ENCODE measurements at regions not wholly inside any gene's neighbourhood (a gene's known extent, or its start where the extent isn't known, plus 50 kb on each side); places are given as distances from the start of the nearest gene placed in this dataset.

- no peaks in the 10 kb centered on the region for H3K4me1 ChIP-seq (ENCODE audit: insufficient read depth, low read length)
- H3K36me3 ChIP-seq (ENCODE audit: insufficient read depth, low read length): no peaks in the 10 kb centered on the region
- no peaks in the 10 kb centered on the region for H3K79me2 ChIP-seq (ENCODE audit: insufficient read depth, low read length)
- H3K4me3 ChIP-seq (ENCODE audit: insufficient read depth, low read length): no peak overlapping the region
- TF ChIP-seq, protein P1, sequence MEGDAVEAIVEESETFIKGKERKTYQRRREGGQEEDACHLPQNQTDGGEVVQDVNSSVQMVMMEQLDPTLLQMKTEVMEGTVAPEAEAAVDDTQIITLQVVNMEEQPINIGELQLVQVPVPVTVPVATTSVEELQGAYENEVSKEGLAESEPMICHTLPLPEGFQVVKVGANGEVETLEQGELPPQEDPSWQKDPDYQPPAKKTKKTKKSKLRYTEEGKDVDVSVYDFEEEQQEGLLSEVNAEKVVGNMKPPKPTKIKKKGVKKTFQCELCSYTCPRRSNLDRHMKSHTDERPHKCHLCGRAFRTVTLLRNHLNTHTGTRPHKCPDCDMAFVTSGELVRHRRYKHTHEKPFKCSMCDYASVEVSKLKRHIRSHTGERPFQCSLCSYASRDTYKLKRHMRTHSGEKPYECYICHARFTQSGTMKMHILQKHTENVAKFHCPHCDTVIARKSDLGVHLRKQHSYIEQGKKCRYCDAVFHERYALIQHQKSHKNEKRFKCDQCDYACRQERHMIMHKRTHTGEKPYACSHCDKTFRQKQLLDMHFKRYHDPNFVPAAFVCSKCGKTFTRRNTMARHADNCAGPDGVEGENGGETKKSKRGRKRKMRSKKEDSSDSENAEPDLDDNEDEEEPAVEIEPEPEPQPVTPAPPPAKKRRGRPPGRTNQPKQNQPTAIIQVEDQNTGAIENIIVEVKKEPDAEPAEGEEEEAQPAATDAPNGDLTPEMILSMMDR (IDR thresholded peaks at IDR 0.05; ENCODE audit: extremely low read depth, low read depth, low read length): no peak
- no peak overlapping the region for H3K27ac ChIP-seq (ENCODE audit: low read depth, low read length)
- H3K9me3 ChIP-seq (ENCODE audit: low read depth, low read length): no peaks in the 10 kb centered on the region
- DNase-seq (ENCODE audit: insufficient read length, low spot score, missing footprints): no peak
- no peaks in the 10 kb centered on the region for H4K20me1 ChIP-seq (ENCODE audit: insufficient read depth, low read length)
- H3K27me3 ChIP-seq (ENCODE audit: insufficient read depth, low read length): no peaks in the 10 kb centered on the region
- no peak overlapping the region for H2AFZ ChIP-seq (ENCODE audit: low read length)
- no peak overlapping the region for H3K4me2 ChIP-seq (ENCODE audit: insufficient read depth, low read length)
Observed at GRCh38 chr16:47925811-47926460, 229.9 kb downstream of the ABCC12 start.

DNA sequence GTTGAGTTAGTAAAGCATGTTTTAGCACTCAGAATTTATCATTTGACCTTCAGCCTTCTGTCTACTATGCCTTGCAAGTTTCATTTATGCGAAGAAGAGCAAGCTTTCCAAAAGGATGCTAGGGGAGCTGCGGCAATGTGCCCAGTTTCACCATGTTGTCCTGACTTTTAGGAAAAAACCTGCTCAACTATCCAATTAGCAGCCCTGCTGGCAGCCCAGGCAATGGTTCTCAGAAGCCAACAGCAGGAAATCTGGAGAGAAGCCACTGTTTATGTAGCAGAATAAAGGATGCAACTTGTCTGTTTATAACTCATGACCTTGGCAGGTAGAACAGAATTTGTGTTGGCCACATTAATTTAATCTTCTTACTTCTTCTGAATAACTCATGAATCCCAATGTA lies 230.8 kb downstream of the ABCC12 start:
- TF ChIP-seq, protein P1 (IDR thresholded peaks at IDR 0.05; ENCODE audit: extremely low read depth, low read depth, low read length): no peak
- Histone ChIP-seq H2AFZ (ENCODE audit: low read length) (no peak overlapping the region), H3K4me1 (ENCODE audit: insufficient read depth, low read length) (no peaks in the 10 kb centered on the region), H3K27ac (ENCODE audit: low read depth, low read length) (no peak overlapping the region), H3K4me2 (ENCODE audit: insufficient read depth, low read length) (no peak overlapping the region), H3K27me3 (ENCODE audit: insufficient read depth, low read length) (no peaks in the 10 kb centered on the region), H3K9me3 (ENCODE audit: low read depth, low read length) (no peaks in the 10 kb centered on the region), H3K4me3 (ENCODE audit: insufficient read depth, low read length) (no peak overlapping the region), H4K20me1 (ENCODE audit: insufficient read depth, low read length) (no peaks in the 10 kb centered on the region), H3K79me2 (ENCODE audit: insufficient read depth, low read length) (no peaks in the 10 kb centered on the region), H3K36me3 (ENCODE audit: insufficient read depth, low read length) (no peaks in the 10 kb centered on the region)
- no peak for DNase-seq (ENCODE audit: insufficient read length, low spot score, missing footprints)

- Histone ChIP-seq H3K79me2 (ENCODE audit: insufficient read depth, low read length) (no peaks in the 10 kb centered on the region), H3K4me2 (ENCODE audit: insufficient read depth, low read length) (no peak overlapping the region), H3K36me3 (ENCODE audit: insufficient read depth, low read length) (no peaks in the 10 kb centered on the region), H3K4me1 (ENCODE audit: insufficient read depth, low read length) (no peaks in the 10 kb centered on the region), H3K9me3 (ENCODE audit: low read depth, low read length) (no peaks in the 10 kb centered on the region), H4K20me1 (ENCODE audit: insufficient read depth, low read length) (no peaks in the 10 kb centered on the region), H3K4me3 (ENCODE audit: insufficient read depth, low read length) (no peak overlapping the region), H3K27ac (ENCODE audit: low read depth, low read length) (no peak overlapping the region), H2AFZ (ENCODE audit: low read length) (no peak overlapping the region), H3K27me3 (ENCODE audit: insufficient read depth, low read length) (no peaks in the 10 kb centered on the region)
- TF ChIP-seq, protein P1 (IDR thresholded peaks at IDR 0.05; ENCODE audit: extremely low read depth, low read depth, low read length): no peak
- no peak for DNase-seq (ENCODE audit: insufficient read length, low spot score, missing footprints)
Observed at GRCh38 chr16:47921535-47921934, 234.3 kb downstream of the ABCC12 start.

GRCh38 chr16:47920709-47921108 lies 235.1 kb downstream of the ABCC12 start:
- H3K27me3 ChIP-seq (ENCODE audit: insufficient read depth, low read length): no peaks in the 10 kb centered on the region
- no peak overlapping the region for H3K27ac ChIP-seq (ENCODE audit: low read depth, low read length)
- TF ChIP-seq, protein P1 (IDR thresholded peaks at IDR 0.05; ENCODE audit: extremely low read depth, low read depth, low read length): no peak
- no peaks in the 10 kb centered on the region for H3K36me3 ChIP-seq (ENCODE audit: insufficient read depth, low read length)
- H2AFZ ChIP-seq (ENCODE audit: low read length): no peak overlapping the region
- DNase-seq (ENCODE audit: insufficient read length, low spot score, missing footprints): no peak
- H3K4me3 ChIP-seq (ENCODE audit: insufficient read depth, low read length): no peak overlapping the region
- H4K20me1 ChIP-seq (ENCODE audit: insufficient read depth, low read length): no peaks in the 10 kb centered on the region
- H3K9me3 ChIP-seq (ENCODE audit: low read depth, low read length): no peaks in the 10 kb centered on the region
- no peaks in the 10 kb centered on the region for H3K79me2 ChIP-seq (ENCODE audit: insufficient read depth, low read length)
- H3K4me2 ChIP-seq (ENCODE audit: insufficient read depth, low read length): no peak overlapping the region
- H3K4me1 ChIP-seq (ENCODE audit: insufficient read depth, low read length): no peaks in the 10 kb centered on the region
